GM12878 (cell line): ENCODE measurements at regions not wholly inside any gene's neighbourhood (a gene's known extent, or its start where the extent isn't known, plus 50 kb on each side); places are given as distances from the start of the nearest gene placed in this dataset.

Source experiments
- ATAC-seq: fragments of 200-7000 bp; cut with Tn5 transposase; 3 replicates; pipeline ENCODE4 v1.9.1; 2020; ENCODE audit warnings: mild to moderate bottlenecking, moderate library complexity
- BruUV-seq: library from RNA; stranded (reverse); fragments of 400-500 nt; replicated peaks from 2 replicates; lab custom pipeline; 2021; lab: Mats Ljungman, UMichigan
- CTCF ChIA-PET: fragments of 300-600 bp; sonication (Branson Sonifier 250); formaldehyde crosslinking; extraction: SDS; loops from one replicate; lab custom pipeline; 2021; ENCODE audit warnings: inconsistent platforms; lab: Yijun Ruan, JAX
- POLR2A ChIA-PET: fragments of 350-600 bp; formaldehyde crosslinking; extraction: SDS; loops from one replicate; lab custom pipeline; 2021; ENCODE audit warnings: inconsistent platforms; lab: Charles Lee
- RAD21 ChIA-PET: fragments of 300-600 bp; sonication (Branson Sonifier 250); formaldehyde crosslinking; loops from one replicate; lab custom pipeline; 2023; ENCODE audit warnings: antibody characterized with exemption; ENCODE audit not compliant: unreplicated experiment; lab: Charles Lee
- SMC1A ChIA-PET: fragments of 300-600 bp; sonication (Branson Sonifier 250); formaldehyde crosslinking; loops from one replicate; lab custom pipeline; 2023; ENCODE audit not compliant: unreplicated experiment, uncharacterized antibody; lab: Charles Lee
- DNase-seq: peaks from one replicate; pipeline ENCODE4 v3.0.0-alpha.2; 2011; ENCODE audit warnings: low read depth, low spot score
- FAIRE-seq: peaks from 3 replicates; lab custom pipeline; 2011; peaks lifted over from hg19 to GRCh38; lab: Jason Lieb, UNC
- H2AFZ ChIP-seq: 2 replicates; pipeline ENCODE4 v1.6.0; 2011; ENCODE audit warnings: low read depth, low read length, control low read depth; ENCODE audit not compliant: control insufficient read depth
- H3K27ac ChIP-seq: 2 replicates; pipeline ENCODE4 v1.5.1; 2011; ENCODE audit warnings: control low read depth; ENCODE audit not compliant: control insufficient read depth, insufficient read depth
- H3K27me3 ChIP-seq, 2 experiments: replicated peaks in 1 of 2; 2 replicates each; pipeline versions ENCODE4 v1.6.0 to v1.6.1; 2011; ENCODE audit warnings: low read length in 1 of 2; ENCODE audit not compliant: control insufficient read depth in 2 of 2, insufficient read depth in 2 of 2
- H3K36me3 ChIP-seq, 2 experiments: 2 replicates each; pipeline ENCODE4 v1.5.1; 2011; ENCODE audit warnings: low read length in 1 of 2; ENCODE audit not compliant: control insufficient read depth in 2 of 2, insufficient read depth in 2 of 2
- H3K4me1 ChIP-seq: 2 replicates; pipeline ENCODE4 v1.6.1; 2011; ENCODE audit warnings: mild to moderate bottlenecking, low read length, moderate library complexity, mixed read lengths; ENCODE audit not compliant: control insufficient read depth, insufficient read depth
- H3K4me2 ChIP-seq: 2 replicates; pipeline ENCODE4 v1.6.0; 2011; ENCODE audit warnings: control low read depth; ENCODE audit not compliant: control insufficient read depth, insufficient read depth
- H3K4me3 ChIP-seq: fragments of 200-600 bp; sonication (generic); 2 replicates; pipeline ENCODE4 v1.5.1; 2016
- H3K79me2 ChIP-seq: 2 replicates; pipeline ENCODE4 v1.6.0; 2011; ENCODE audit warnings: low read length; ENCODE audit not compliant: control insufficient read depth, insufficient read depth
- H3K9ac ChIP-seq: 2 replicates; pipeline ENCODE4 v1.8.0; 2011; ENCODE audit warnings: low read length, control low read depth, mixed read lengths; ENCODE audit not compliant: control insufficient read depth, insufficient read depth
- H3K9me3 ChIP-seq: replicated peaks from 3 replicates; pipeline ENCODE4 v1.5.1; 2011; ENCODE audit warnings: mild to moderate bottlenecking, low read length; ENCODE audit not compliant: control insufficient read depth, insufficient read depth
- H4K20me1 ChIP-seq: 2 replicates; pipeline ENCODE4 v1.6.0; 2011; ENCODE audit not compliant: control insufficient read depth, insufficient read depth
- ASH2L ChIP-seq: fragments of 300-600, 200-600 bp; sonication (generic); IDR thresholded peaks from 2 replicates; pipeline ENCODE4 v1.6.1; 2017; ENCODE audit warnings: low read depth, mild to moderate bottlenecking, borderline replicate concordance
- ZBTB33 ChIP-seq: fragments of 450-650 bp; IDR thresholded peaks from 2 replicates; pipeline ENCODE4 v1.6.1; 2017; ENCODE audit warnings: mild to moderate bottlenecking
- ZNF384 ChIP-seq: IDR thresholded peaks from 2 replicates; pipeline ENCODE4 v1.6.1; 2012; ENCODE audit warnings: low read depth, mild to moderate bottlenecking, low read length, improper control_type of control experiment, borderline replicate concordance
- WGBS: methylation state at CpG from one replicate; pipeline ENCODE4 v1.1.6; 2016; ENCODE audit warnings: low lambda C conversion rate; ENCODE audit not compliant: insufficient replicate concordance, insufficient coverage; ENCODE audit errors: missing lambda C conversion rate; 5-methylcytosine and 5-hydroxymethylcytosine counted together
- in situ Hi-C: fragments of 300-500 bp; cut with MboI; formaldehyde crosslinking; loops from 9 replicates; pipeline ENCODE4 v1.14.3; 2018; ENCODE audit warnings: mixed read lengths
- intact Hi-C: fragments of 100-400 bp; cut with micrococcal nuclease; formaldehyde crosslinking; loops from one replicate; pipeline ENCODE4 v1.14.2; 2022; ENCODE audit not compliant: unreplicated experiment
- TF ChIP-seq, protein P1 (sequence below): fragments of 450-650 bp; formaldehyde crosslinking; IDR thresholded peaks from 2 replicates; pipeline ENCODE4 v1.5.0; 2022; ENCODE audit warnings: mild to moderate bottlenecking, missing genetic modification characterization
- TF ChIP-seq, protein P2 (sequence below): fragments of 450-650 bp; IDR thresholded peaks from 2 replicates; pipeline ENCODE4 v1.6.1; 2017; ENCODE audit warnings: mild to moderate bottlenecking, moderate library complexity

DNA sequence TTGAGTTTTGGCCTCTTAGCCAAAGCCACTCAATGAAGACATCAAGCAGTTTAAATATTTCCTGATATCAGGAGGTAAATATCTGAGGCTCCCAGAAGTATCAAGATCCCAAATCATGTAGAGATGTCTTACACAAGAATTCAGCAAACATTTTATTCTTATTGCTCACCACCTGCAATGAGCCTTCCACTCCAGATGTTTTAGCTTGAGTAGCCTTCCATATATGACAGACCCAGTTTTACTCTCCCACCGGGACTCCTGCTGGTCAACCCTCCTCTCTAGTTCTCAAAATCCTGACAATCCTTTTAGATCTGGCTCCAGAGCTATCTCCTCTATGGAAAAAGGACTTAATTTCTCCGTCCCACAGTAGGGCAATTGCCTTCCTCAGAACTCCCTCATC, 404.4 kb downstream of the KCNA4 start:
- no peaks in the 10 kb centered on the region for H3K79me2 ChIP-seq
- no TSS peak for BruUV-seq
- no peak overlapping the region for H3K27ac ChIP-seq
- RAD21 ChIA-PET = no interaction called here
- no peaks in the 10 kb centered on the region for H3K9me3 ChIP-seq
- POLR2A ChIA-PET = no interaction called here
- SMC1A ChIA-PET = interaction anchor here (0.9 kb wide), 1 partner anchor 32 kb away, joined by 3 read pairs; no protein-coding TSS in a partner anchor
- ATAC-seq (no peak), FAIRE-seq (no peak), DNase-seq (no peak)
- no peaks in the 10 kb centered on the region for H3K4me1 ChIP-seq
- TF ChIP-seq ZBTB33 (no peak), ASH2L (no peak), ZNF384 (no peak)
- TF ChIP-seq, protein P1, sequence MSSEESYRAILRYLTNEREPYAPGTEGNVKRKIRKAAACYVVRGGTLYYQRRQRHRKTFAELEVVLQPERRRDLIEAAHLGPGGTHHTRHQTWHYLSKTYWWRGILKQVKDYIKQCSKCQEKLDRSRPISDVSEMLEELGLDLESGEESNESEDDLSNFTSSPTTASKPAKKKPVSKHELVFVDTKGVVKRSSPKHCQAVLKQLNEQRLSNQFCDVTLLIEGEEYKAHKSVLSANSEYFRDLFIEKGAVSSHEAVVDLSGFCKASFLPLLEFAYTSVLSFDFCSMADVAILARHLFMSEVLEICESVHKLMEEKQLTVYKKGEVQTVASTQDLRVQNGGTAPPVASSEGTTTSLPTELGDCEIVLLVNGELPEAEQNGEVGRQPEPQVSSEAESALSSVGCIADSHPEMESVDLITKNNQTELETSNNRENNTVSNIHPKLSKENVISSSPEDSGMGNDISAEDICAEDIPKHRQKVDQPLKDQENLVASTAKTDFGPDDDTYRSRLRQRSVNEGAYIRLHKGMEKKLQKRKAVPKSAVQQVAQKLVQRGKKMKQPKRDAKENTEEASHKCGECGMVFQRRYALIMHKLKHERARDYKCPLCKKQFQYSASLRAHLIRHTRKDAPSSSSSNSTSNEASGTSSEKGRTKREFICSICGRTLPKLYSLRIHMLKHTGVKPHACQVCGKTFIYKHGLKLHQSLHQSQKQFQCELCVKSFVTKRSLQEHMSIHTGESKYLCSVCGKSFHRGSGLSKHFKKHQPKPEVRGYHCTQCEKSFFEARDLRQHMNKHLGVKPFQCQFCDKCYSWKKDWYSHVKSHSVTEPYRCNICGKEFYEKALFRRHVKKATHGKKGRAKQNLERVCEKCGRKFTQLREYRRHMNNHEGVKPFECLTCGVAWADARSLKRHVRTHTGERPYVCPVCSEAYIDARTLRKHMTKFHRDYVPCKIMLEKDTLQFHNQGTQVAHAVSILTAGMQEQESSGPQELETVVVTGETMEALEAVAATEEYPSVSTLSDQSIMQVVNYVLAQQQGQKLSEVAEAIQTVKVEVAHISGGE (CRISPR knock-in tag) = no peak
- TF ChIP-seq, protein P2, sequence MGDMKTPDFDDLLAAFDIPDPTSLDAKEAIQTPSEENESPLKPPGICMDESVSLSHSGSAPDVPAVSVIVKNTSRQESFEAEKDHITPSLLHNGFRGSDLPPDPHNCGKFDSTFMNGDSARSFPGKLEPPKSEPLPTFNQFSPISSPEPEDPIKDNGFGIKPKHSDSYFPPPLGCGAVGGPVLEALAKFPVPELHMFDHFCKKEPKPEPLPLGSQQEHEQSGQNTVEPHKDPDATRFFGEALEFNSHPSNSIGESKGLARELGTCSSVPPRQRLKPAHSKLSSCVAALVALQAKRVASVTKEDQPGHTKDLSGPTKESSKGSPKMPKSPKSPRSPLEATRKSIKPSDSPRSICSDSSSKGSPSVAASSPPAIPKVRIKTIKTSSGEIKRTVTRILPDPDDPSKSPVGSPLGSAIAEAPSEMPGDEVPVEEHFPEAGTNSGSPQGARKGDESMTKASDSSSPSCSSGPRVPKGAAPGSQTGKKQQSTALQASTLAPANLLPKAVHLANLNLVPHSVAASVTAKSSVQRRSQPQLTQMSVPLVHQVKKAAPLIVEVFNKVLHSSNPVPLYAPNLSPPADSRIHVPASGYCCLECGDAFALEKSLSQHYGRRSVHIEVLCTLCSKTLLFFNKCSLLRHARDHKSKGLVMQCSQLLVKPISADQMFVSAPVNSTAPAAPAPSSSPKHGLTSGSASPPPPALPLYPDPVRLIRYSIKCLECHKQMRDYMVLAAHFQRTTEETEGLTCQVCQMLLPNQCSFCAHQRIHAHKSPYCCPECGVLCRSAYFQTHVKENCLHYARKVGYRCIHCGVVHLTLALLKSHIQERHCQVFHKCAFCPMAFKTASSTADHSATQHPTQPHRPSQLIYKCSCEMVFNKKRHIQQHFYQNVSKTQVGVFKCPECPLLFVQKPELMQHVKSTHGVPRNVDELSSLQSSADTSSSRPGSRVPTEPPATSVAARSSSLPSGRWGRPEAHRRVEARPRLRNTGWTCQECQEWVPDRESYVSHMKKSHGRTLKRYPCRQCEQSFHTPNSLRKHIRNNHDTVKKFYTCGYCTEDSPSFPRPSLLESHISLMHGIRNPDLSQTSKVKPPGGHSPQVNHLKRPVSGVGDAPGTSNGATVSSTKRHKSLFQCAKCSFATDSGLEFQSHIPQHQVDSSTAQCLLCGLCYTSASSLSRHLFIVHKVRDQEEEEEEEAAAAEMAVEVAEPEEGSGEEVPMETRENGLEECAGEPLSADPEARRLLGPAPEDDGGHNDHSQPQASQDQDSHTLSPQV = no peak
- H3K4me3 ChIP-seq = no peak overlapping the region
- in situ Hi-C loops = no loop called here
- H3K27me3 ChIP-seq = no peaks in the 10 kb centered on the region
- intact Hi-C loops = no loop called here
- no peaks in the 10 kb centered on the region for H4K20me1 ChIP-seq
- no peak overlapping the region for H3K9ac ChIP-seq
- CTCF ChIA-PET = interaction anchor here (1.0 kb wide), 1 partner anchor 11 kb away, joined by 3 read pairs; no protein-coding TSS in a partner anchor
- no peaks in the 10 kb centered on the region for H3K36me3 ChIP-seq
- H2AFZ ChIP-seq = no peak overlapping the region
- 19% methylated on average over 2 of the region's 2 CpGs for WGBS
- H3K4me2 ChIP-seq = no peak overlapping the region
